PC-9 (cell line): ENCODE measurements at regions not wholly inside any gene's neighbourhood (a gene's known extent, or its start where the extent isn't known, plus 50 kb on each side); places are given as distances from the start of the nearest gene placed in this dataset.

Experiments
- BruUV-seq: library from RNA; stranded (reverse); fragments of 400-500 nt; replicated peaks from 2 replicates; lab custom pipeline; 2021; lab: Mats Ljungman, UMichigan
- CTCF ChIA-PET: fragments of 300-600 bp; sonication (Branson Sonifier 250); formaldehyde crosslinking; loops from one replicate; lab custom pipeline; 2022; ENCODE audit warnings: antibody characterized with exemption; lab: Charles Lee
- POLR2A ChIA-PET: fragments of 300-600 bp; sonication (Branson Sonifier 250); formaldehyde crosslinking; loops from one replicate; lab custom pipeline; 2022; ENCODE audit warnings: antibody characterized with exemption; ENCODE audit not compliant: unreplicated experiment; lab: Charles Lee
- DNase-seq, 2 experiments: peaks; one replicate each; pipeline versions ENCODE4 v3.0.0 to v3.0.0-alpha.2; 2015 to 2022; ENCODE audit warnings: mixed read lengths in 1 of 2
- H2AFZ ChIP-seq: fragments of 200-600 bp; sonication (generic); 2 replicates; pipeline ENCODE4 v1.8.1; 2017; ENCODE audit warnings: antibody characterized with exemption
- H3F3A ChIP-seq: fragments of 200-600 bp; sonication (generic); 2 replicates; pipeline ENCODE4 v1.8.1; 2017; ENCODE audit warnings: antibody characterized with exemption, mild to moderate bottlenecking, low read depth; ENCODE audit not compliant: insufficient read depth
- H3K27ac ChIP-seq: fragments of 200-600 bp; sonication (generic); 2 replicates; pipeline ENCODE4 v1.6.1; 2016; ENCODE audit warnings: mixed run types
- H3K27me3 ChIP-seq: fragments of 200-600 bp; sonication (generic); 2 replicates; pipeline ENCODE4 v1.6.1; 2016; ENCODE audit warnings: low read depth, mixed run types; ENCODE audit not compliant: insufficient read depth
- H3K36me3 ChIP-seq: fragments of 200-600 bp; sonication (generic); 2 replicates; pipeline ENCODE4 v1.6.1; 2016; ENCODE audit warnings: low read depth, mixed run types
- H3K4me1 ChIP-seq: fragments of 200-600 bp; sonication (generic); replicated peaks from 2 replicates; pipeline ENCODE4 v1.6.1; 2016; ENCODE audit warnings: mixed run types; ENCODE audit not compliant: insufficient read depth
- H3K4me2 ChIP-seq: fragments of 200-600 bp; sonication (generic); 2 replicates; pipeline ENCODE4 v1.6.1; 2017; ENCODE audit warnings: mixed run types
- H3K4me3 ChIP-seq: fragments of 200-600 bp; sonication (generic); 2 replicates; pipeline ENCODE4 v1.6.1; 2016; ENCODE audit warnings: mixed run types
- H3K79me2 ChIP-seq: fragments of 200-600 bp; sonication (generic); 2 replicates; pipeline ENCODE4 v1.6.1; 2017; ENCODE audit warnings: low read depth, mixed run types
- H3K9me2 ChIP-seq: fragments of 200-600 bp; sonication (generic); 2 replicates; pipeline ENCODE4 v1.8.1; 2017; ENCODE audit warnings: mild to moderate bottlenecking; ENCODE audit not compliant: insufficient read depth
- H3K9me3 ChIP-seq: fragments of 200-600 bp; sonication (generic); 2 replicates; pipeline ENCODE4 v1.8.1; 2016; ENCODE audit warnings: low read depth; ENCODE audit not compliant: insufficient read depth
- H4K20me1 ChIP-seq: fragments of 200-600 bp; sonication (generic); 2 replicates; pipeline ENCODE4 v1.8.1; 2017; ENCODE audit not compliant: insufficient read depth
- CTCF ChIP-seq: fragments of 200-600 bp; sonication (generic); conservative IDR thresholded peaks from 2 replicates; pipeline ENCODE4 v1.6.1; 2017; ENCODE audit warnings: mixed run types, antibody characterized with exemption, mild to moderate bottlenecking, moderate library complexity
- EZH2 ChIP-seq: fragments of 200-600 bp; sonication (generic); IDR thresholded peaks from 2 replicates; pipeline ENCODE4 v1.8.0; 2017; ENCODE audit warnings: antibody characterized with exemption, low read depth
- intact Hi-C: fragments of 100-400 bp; cut with micrococcal nuclease; formaldehyde crosslinking; loops from one replicate; pipeline ENCODE4 v1.10.0; 2022; ENCODE audit not compliant: unreplicated experiment

- no peak for DNase-seq
- Histone ChIP-seq H3F3A (no peaks in the 10 kb centered on the region), H3K4me1 (no peaks in the 10 kb centered on the region), H3K36me3 (no peaks in the 10 kb centered on the region), H3K4me3 (no peak overlapping the region), H3K9me3 (no peaks in the 10 kb centered on the region), H2AFZ (no peak overlapping the region), H3K4me2 (no peak overlapping the region), H3K27me3 (peaks cover 25% of the 10 kb centered on the region), H3K27ac (no peak overlapping the region), H4K20me1 (no peaks in the 10 kb centered on the region), H3K9me2 (no peaks in the 10 kb centered on the region), H3K79me2 (no peaks in the 10 kb centered on the region)
- ChIA-PET POLR2A (no interaction called here), CTCF (no interaction called here)
- intact Hi-C loops = no loop called here
- no peak for TF ChIP-seq EZH2
- no peak for TF ChIP-seq CTCF
- BruUV-seq = no TSS peak
Measured at GRCh38 chr5:6112538-6112937, 265.8 kb downstream of the MED10 start.

GRCh38 chr5:6112125-6112524 lies 266.2 kb downstream of the MED10 start:
- no TSS peak for BruUV-seq
- Histone ChIP-seq H3K27me3 (peaks cover 29% of the 10 kb centered on the region), H3K4me3 (no peak overlapping the region), H3K9me2 (no peaks in the 10 kb centered on the region), H3K4me2 (no peak overlapping the region), H3K36me3 (no peaks in the 10 kb centered on the region), H3K79me2 (no peaks in the 10 kb centered on the region), H3K27ac (no peak overlapping the region), H4K20me1 (no peaks in the 10 kb centered on the region), H2AFZ (no peak overlapping the region), H3K4me1 (no peaks in the 10 kb centered on the region), H3F3A (no peaks in the 10 kb centered on the region), H3K9me3 (no peaks in the 10 kb centered on the region)
- TF ChIP-seq EZH2 (no peak), CTCF (no peak)
- ChIA-PET POLR2A (no interaction called here), CTCF (no interaction called here)
- intact Hi-C loops = no loop called here
- no peak for DNase-seq

GRCh38 chr5:6111131-6111530 lies 267.2 kb downstream of the MED10 start:
- no peak overlapping the region for H3K4me3 ChIP-seq
- no peak for DNase-seq
- intact Hi-C loops = no loop called here
- H3K79me2 ChIP-seq = no peaks in the 10 kb centered on the region
- H3K27ac ChIP-seq = no peak overlapping the region
- no peaks in the 10 kb centered on the region for H3K9me3 ChIP-seq
- H4K20me1 ChIP-seq = no peaks in the 10 kb centered on the region
- no TSS peak for BruUV-seq
- H3K4me1 ChIP-seq = no peaks in the 10 kb centered on the region
- H3K27me3 ChIP-seq = peaks cover 39% of the 10 kb centered on the region
- CTCF ChIA-PET = no interaction called here
- H3K4me2 ChIP-seq = no peak overlapping the region
- TF ChIP-seq CTCF (no peak), EZH2 (no peak)
- POLR2A ChIA-PET = no interaction called here
- H3K9me2 ChIP-seq = no peaks in the 10 kb centered on the region
- H3F3A ChIP-seq = no peaks in the 10 kb centered on the region
- no peaks in the 10 kb centered on the region for H3K36me3 ChIP-seq
- H2AFZ ChIP-seq = no peak overlapping the region
